Transverse colon (tissue), 4 donors: ENCODE measurements at regions not wholly inside any gene's neighbourhood (a gene's known extent, or its start where the extent isn't known, plus 50 kb on each side); places are given as distances from the start of the nearest gene placed in this dataset.

ENCODE experiments used
- CTCF ChIP-seq, 5 experiments: fragments of 200-600 bp in 3 of 5; fragments of 450-650 bp in 2 of 5; sonication (generic) in 3 of 5; IDR thresholded peaks; 1 replicate in 2 of 5; 2 replicates in 3 of 5; pipeline ENCODE4 v1.5.1; 2016 to 2017; ENCODE audit warnings: antibody characterized with exemption in 5 of 5, inconsistent platforms in 3 of 5, mild to moderate bottlenecking in 2 of 5, moderate library complexity in 1 of 5
- POLR2AphosphoS5 ChIP-seq, 3 donors: sonication (generic); formaldehyde crosslinking; IDR thresholded peaks; one replicate each; pipeline ENCODE4 v1.6.1; 2016; ENCODE audit warnings: antibody characterized with exemption in 3 of 3

GRCh38 chr11:111162305-111162704 lies 83.2 kb upstream of the POU2AF2 start:
- TF ChIP-seq CTCF (IDR thresholded peaks at IDR 0.05): no peak
- TF ChIP-seq POLR2AphosphoS5 (IDR thresholded peaks at IDR 0.05): no peak
